ENCODE measurements at regions not wholly inside any gene's neighbourhood (a gene's known extent, or its start where the extent isn't known, plus 50 kb on each side); places are given as distances from the start of the nearest gene placed in this dataset.

DNA sequence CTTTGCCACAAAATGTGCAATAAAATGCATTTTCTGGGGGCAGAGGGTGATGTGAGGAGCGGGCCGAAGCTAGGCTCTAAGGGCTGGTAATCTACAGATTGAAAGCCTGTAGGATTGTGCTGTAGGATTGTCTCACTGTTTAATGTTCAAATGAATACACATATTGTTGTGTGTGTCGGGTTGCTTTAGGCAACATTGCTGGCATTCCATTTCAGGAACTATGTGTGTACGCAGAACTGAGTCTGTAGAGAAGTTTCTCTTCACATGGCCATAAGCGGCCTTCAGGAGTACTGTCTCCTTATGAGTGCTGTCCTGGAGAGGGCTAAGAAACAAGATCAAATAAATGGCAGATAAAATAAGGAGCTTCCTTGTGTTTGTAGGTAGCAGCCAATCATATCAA, 540.2 kb downstream of the GATA3 start:
- Histone ChIP-seq H3K9me3 (no peaks in the 10 kb centered on the region), H3K36me3 (no peaks in the 10 kb centered on the region), H3K27me3 (no peaks in the 10 kb centered on the region), H3K4me3 (no peak overlapping the region), H3K4me1 (no peaks in the 10 kb centered on the region), H3K27ac (no peak overlapping the region)
- intact Hi-C loops (cut with DNase I) = no loop called here
- TF ChIP-seq, protein P1, sequence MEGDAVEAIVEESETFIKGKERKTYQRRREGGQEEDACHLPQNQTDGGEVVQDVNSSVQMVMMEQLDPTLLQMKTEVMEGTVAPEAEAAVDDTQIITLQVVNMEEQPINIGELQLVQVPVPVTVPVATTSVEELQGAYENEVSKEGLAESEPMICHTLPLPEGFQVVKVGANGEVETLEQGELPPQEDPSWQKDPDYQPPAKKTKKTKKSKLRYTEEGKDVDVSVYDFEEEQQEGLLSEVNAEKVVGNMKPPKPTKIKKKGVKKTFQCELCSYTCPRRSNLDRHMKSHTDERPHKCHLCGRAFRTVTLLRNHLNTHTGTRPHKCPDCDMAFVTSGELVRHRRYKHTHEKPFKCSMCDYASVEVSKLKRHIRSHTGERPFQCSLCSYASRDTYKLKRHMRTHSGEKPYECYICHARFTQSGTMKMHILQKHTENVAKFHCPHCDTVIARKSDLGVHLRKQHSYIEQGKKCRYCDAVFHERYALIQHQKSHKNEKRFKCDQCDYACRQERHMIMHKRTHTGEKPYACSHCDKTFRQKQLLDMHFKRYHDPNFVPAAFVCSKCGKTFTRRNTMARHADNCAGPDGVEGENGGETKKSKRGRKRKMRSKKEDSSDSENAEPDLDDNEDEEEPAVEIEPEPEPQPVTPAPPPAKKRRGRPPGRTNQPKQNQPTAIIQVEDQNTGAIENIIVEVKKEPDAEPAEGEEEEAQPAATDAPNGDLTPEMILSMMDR (IDR thresholded peaks at IDR 0.05) = no peak
- TF ChIP-seq POLR2AphosphoS5 (IDR thresholded peaks at IDR 0.05; ENCODE audit: insufficient read depth in 1 of 2, low read depth in 1 of 2) (no peak), POLR2A (IDR thresholded peaks at IDR 0.05) (no peak)
- DNase-seq (ENCODE audit: extremely low spot score in 2 of 2) = no peak

DNA sequence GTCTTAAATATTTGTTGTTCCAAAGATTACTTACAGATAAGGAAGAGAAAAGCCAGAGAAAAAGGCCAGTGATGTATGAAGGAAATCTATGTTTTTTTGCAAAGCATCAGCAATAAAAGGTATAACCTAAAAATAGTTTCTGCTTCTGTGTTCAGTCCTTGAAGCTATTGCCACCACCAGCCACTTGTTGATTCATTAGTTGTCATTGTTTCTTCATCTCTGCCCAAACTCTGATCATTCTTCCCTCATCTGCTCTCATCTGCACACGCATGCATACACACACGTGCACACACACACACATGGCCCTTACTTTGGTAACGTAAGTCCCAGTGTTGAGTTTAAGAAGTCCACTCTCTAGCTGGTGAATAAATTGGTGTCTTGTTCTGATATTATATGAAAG, 540.7 kb downstream of the GATA3 start:
- Histone ChIP-seq H3K9me3 (no peaks in the 10 kb centered on the region), H3K27ac (no peak overlapping the region), H3K4me1 (no peaks in the 10 kb centered on the region), H3K27me3 (no peaks in the 10 kb centered on the region), H3K4me3 (no peak overlapping the region), H3K36me3 (no peaks in the 10 kb centered on the region)
- no peak for TF ChIP-seq POLR2AphosphoS5 (IDR thresholded peaks at IDR 0.05; ENCODE audit: insufficient read depth in 1 of 2, low read depth in 1 of 2)
- TF ChIP-seq, protein P1 (IDR thresholded peaks at IDR 0.05) = no peak
- no peak for TF ChIP-seq POLR2A (IDR thresholded peaks at IDR 0.05)
- no peak for DNase-seq (ENCODE audit: extremely low spot score in 2 of 2)
- intact Hi-C loops (cut with DNase I) = no loop called here

DNA sequence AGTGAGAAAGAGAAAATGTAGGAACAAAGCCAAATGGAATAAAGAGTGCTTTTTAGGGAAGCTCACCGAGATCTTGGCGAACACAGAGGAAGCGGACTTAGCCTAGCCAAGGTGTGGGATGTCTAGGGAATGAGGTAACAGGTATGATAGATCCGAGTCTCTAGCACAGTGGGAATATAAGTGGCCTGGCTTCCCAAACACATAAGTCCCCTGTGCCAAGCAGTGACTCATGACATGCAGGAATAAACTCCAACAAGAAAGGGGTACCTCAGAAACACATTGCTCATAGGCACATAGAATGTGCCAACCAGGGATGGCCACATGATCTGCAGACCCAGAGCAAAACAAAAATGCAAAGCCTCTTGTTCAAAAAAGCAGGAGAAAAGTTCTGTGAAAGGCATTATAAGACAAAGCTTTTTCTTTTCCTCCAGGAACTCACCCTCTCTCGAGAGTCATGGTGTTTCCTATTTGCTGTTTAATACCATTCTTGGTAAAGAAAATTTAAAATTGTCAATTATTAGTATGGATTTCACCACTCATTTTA, 542.5 kb downstream of the GATA3 start:
- no peak for DNase-seq (ENCODE audit: extremely low spot score in 2 of 2)
- Histone ChIP-seq H3K4me1 (no peaks in the 10 kb centered on the region), H3K27me3 (no peaks in the 10 kb centered on the region), H3K4me3 (no peak overlapping the region), H3K9me3 (no peaks in the 10 kb centered on the region), H3K36me3 (no peaks in the 10 kb centered on the region), H3K27ac (no peak overlapping the region)
- TF ChIP-seq POLR2AphosphoS5 (IDR thresholded peaks at IDR 0.05; ENCODE audit: insufficient read depth in 1 of 2, low read depth in 1 of 2) (no peak), POLR2A (IDR thresholded peaks at IDR 0.05) (no peak)
- intact Hi-C loops (cut with DNase I) = no loop called here

DNA sequence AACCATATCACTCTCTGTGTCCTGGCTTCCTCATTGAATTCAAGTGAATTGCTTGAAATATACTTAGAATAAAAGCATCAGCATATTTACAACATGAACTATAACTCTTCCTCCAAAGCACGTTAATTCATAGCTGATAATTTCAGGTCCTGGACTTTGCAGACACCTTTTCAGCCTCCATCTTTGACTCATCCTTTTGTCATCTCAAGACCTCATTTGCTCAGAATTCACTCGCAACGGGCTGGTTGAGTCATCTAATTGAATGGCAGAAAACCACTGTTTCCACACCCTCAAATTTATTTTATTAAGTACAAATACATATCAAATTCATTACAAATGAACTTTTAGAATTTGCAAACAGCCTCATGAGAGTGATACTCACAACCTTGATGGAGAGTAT, 545.7 kb downstream of the GATA3 start:
- Histone ChIP-seq H3K9me3 (no peaks in the 10 kb centered on the region), H3K4me3 (no peak overlapping the region), H3K36me3 (no peaks in the 10 kb centered on the region), H3K27ac (no peak overlapping the region), H3K4me1 (no peaks in the 10 kb centered on the region), H3K27me3 (no peaks in the 10 kb centered on the region)
- TF ChIP-seq, protein P1 (IDR thresholded peaks at IDR 0.05) = no peak
- TF ChIP-seq POLR2AphosphoS5 (IDR thresholded peaks at IDR 0.05; ENCODE audit: insufficient read depth in 1 of 2, low read depth in 1 of 2) (no peak), POLR2A (IDR thresholded peaks at IDR 0.05) (no peak)
- no peak for DNase-seq (ENCODE audit: extremely low spot score in 2 of 2)
- intact Hi-C loops (cut with DNase I) = no loop called here

DNA sequence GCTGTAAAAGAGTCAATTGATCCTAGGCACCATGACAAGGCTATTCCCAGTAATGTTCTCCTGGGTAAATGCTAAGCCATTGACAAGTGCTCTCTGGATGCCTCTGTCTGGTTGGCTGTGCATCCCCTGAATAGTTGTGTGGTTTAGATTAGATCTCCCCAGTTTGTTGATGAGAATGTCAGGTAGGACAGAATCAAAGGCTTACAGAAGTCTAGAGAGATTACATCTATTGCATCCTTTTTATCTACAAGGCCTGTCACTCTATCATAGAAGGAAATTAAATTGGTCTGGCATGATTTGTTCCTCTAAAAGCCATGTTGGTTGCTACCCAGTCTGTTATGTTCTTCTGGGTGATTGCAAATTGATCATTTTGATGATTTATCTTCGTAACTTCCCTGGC, 548.3 kb downstream of the GATA3 start:
- Histone ChIP-seq H3K9me3 (no peaks in the 10 kb centered on the region), H3K27ac (no peak overlapping the region), H3K4me1 (no peaks in the 10 kb centered on the region), H3K4me3 (no peak overlapping the region), H3K36me3 (no peaks in the 10 kb centered on the region), H3K27me3 (no peaks in the 10 kb centered on the region)
- intact Hi-C loops (cut with DNase I) = no loop called here
- TF ChIP-seq, protein P1 (IDR thresholded peaks at IDR 0.05) = no peak
- TF ChIP-seq POLR2A (IDR thresholded peaks at IDR 0.05) (no peak), POLR2AphosphoS5 (IDR thresholded peaks at IDR 0.05; ENCODE audit: insufficient read depth in 1 of 2, low read depth in 1 of 2) (no peak)
- DNase-seq (ENCODE audit: extremely low spot score in 2 of 2) = no peak
